CD4-positive, alpha-beta T cell (primary cell): ENCODE measurements at regions not wholly inside any gene's neighbourhood (a gene's known extent, or its start where the extent isn't known, plus 50 kb on each side); places are given as distances from the start of the nearest gene placed in this dataset.

Experiments used
- ATAC-seq: fragments of 200-7000 bp; cut with Tn5 transposase; one replicate; pipeline ENCODE4 v1.10.0; 2022; ENCODE audit warnings: mild to moderate bottlenecking; ENCODE audit not compliant: poor library complexity
- CTCF ChIA-PET: fragments of 350-600 bp; sonication (Branson Sonifier 250); formaldehyde crosslinking; loops from one replicate; lab custom pipeline; 2021; ENCODE audit warnings: antibody characterized with exemption, inconsistent platforms; lab: Charles Lee
- POLR2A ChIA-PET: fragments of 350-600 bp; sonication (Branson Sonifier 250); formaldehyde crosslinking; loops from one replicate; lab custom pipeline; 2021; ENCODE audit warnings: antibody characterized with exemption, inconsistent platforms; lab: Charles Lee
- DNase-seq, 14 experiments: peaks; one replicate each; pipeline ENCODE4 v3.0.0-alpha.2; 2013 to 2020; ENCODE audit warnings: mixed read lengths in 2 of 14
- H3K27ac ChIP-seq, 2 donors: one replicate each; pipeline versions ENCODE4 v1.5.1 to v1.7.0; 2013; ENCODE audit warnings: low read length in 2 of 2, low read depth in 1 of 2, mild to moderate bottlenecking in 1 of 2
- H3K27me3 ChIP-seq, 2 experiments: 1 replicate in 1 of 2; 2 replicates in 1 of 2; pipeline versions ENCODE4 v1.6.1 to v1.7.0; 2013; ENCODE audit warnings: low read length in 2 of 2, control low read depth in 1 of 2, mild to moderate bottlenecking in 1 of 2, moderate library complexity in 1 of 2; ENCODE audit not compliant: insufficient read depth in 2 of 2, control insufficient read depth in 1 of 2
- H3K36me3 ChIP-seq: one replicate; pipeline ENCODE4 v1.6.1; 2013; ENCODE audit warnings: low read length, control low read depth; ENCODE audit not compliant: insufficient read depth
- H3K4me1 ChIP-seq: one replicate; pipeline ENCODE4 v1.6.1; 2013; ENCODE audit warnings: low read length, control low read depth; ENCODE audit not compliant: insufficient read depth
- H3K4me3 ChIP-seq: one replicate; pipeline ENCODE4 v1.5.1; 2013; ENCODE audit warnings: mild to moderate bottlenecking, low read length, moderate library complexity
- H3K9me3 ChIP-seq, 2 experiments: 1 replicate in 1 of 2; 2 replicates in 1 of 2; pipeline versions ENCODE4 v1.6.1 to v1.7.0; 2013; ENCODE audit warnings: low read length in 2 of 2, mild to moderate bottlenecking in 2 of 2, control low read depth in 1 of 2, moderate library complexity in 1 of 2; ENCODE audit not compliant: control insufficient read depth in 1 of 2, insufficient read depth in 1 of 2
- H3K27ac Mint-ChIP-seq: one replicate; pipeline ENCODE4 v1.8.0; 2020; ENCODE audit warnings: mixed read lengths
- H3K27me3 Mint-ChIP-seq: one replicate; pipeline ENCODE4 v1.8.0; 2021; ENCODE audit warnings: mixed read lengths
- H3K36me3 Mint-ChIP-seq: one replicate; pipeline ENCODE4 v1.8.0; 2021; ENCODE audit warnings: low read depth, mixed read lengths
- H3K4me1 Mint-ChIP-seq: one replicate; pipeline ENCODE4 v1.8.0; 2021; ENCODE audit warnings: low read depth, mixed read lengths
- H3K4me3 Mint-ChIP-seq: one replicate; pipeline ENCODE4 v1.8.0; 2020; ENCODE audit warnings: mild to moderate bottlenecking, mixed read lengths
- H3K9me3 Mint-ChIP-seq: one replicate; pipeline ENCODE4 v1.8.0; 2020; ENCODE audit warnings: mixed read lengths
- CTCF ChIP-seq: fragments of 200-600 bp; IDR thresholded peaks from one replicate; pipeline ENCODE4 v1.8.0; 2022; ENCODE audit warnings: antibody characterized with exemption, mild to moderate bottlenecking
- intact Hi-C, 2 experiments: fragments of 100-400 bp; cut with DNase I in 1 of 2; cut with micrococcal nuclease in 1 of 2; formaldehyde crosslinking; loops; one replicate each; pipeline versions ENCODE4 v1.15.1 to v1.9.0; 2023 to 2025; cut with DNase I, micrococcal nuclease

- no peak for ATAC-seq
- H3K4me1 Mint-ChIP-seq = no peaks in the 10 kb centered on the region
- no peaks in the 10 kb centered on the region for H3K4me1 ChIP-seq
- ChIA-PET POLR2A (no interaction called here), CTCF (no interaction called here)
- H3K4me3 ChIP-seq = no peak overlapping the region
- no peak overlapping the region for H3K4me3 Mint-ChIP-seq
- H3K27ac Mint-ChIP-seq = no peak overlapping the region
- H3K9me3 Mint-ChIP-seq = no peaks in the 10 kb centered on the region
- no peaks in the 10 kb centered on the region for H3K27me3 Mint-ChIP-seq
- TF ChIP-seq CTCF = no peak
- no peaks in the 10 kb centered on the region for H3K36me3 ChIP-seq
- H3K9me3 ChIP-seq = peaks cover 0 to 4% of the 10 kb centered on the region in 2 experiments
- no peaks in the 10 kb centered on the region for H3K27me3 ChIP-seq
- no peak for DNase-seq
- H3K36me3 Mint-ChIP-seq = no peaks in the 10 kb centered on the region
- no peak overlapping the region for H3K27ac ChIP-seq
- intact Hi-C loops = no loop called here
These were observed 307.4 kb upstream of the SEMA6A start for GRCh38 chr5:116881921-116882531.

- no peaks in the 10 kb centered on the region for H3K9me3 Mint-ChIP-seq
- Histone ChIP-seq H3K9me3 (peaks cover 0 to 4% of the 10 kb centered on the region in 2 experiments), H3K4me1 (no peaks in the 10 kb centered on the region), H3K36me3 (no peaks in the 10 kb centered on the region), H3K4me3 (no peak overlapping the region), H3K27me3 (no peaks in the 10 kb centered on the region), H3K27ac (no peak overlapping the region)
- no peaks in the 10 kb centered on the region for H3K4me1 Mint-ChIP-seq
- POLR2A ChIA-PET = no interaction called here
- ATAC-seq (no peak), DNase-seq (no peak)
- no peak for TF ChIP-seq CTCF
- no peaks in the 10 kb centered on the region for H3K36me3 Mint-ChIP-seq
- CTCF ChIA-PET = no interaction called here
- no peak overlapping the region for H3K27ac Mint-ChIP-seq
- no peak overlapping the region for H3K4me3 Mint-ChIP-seq
- intact Hi-C loops = no loop called here
- no peaks in the 10 kb centered on the region for H3K27me3 Mint-ChIP-seq
These were observed 306.0 kb upstream of the SEMA6A start for GRCh38 chr5:116880601-116881000.

- H3K36me3 Mint-ChIP-seq = no peaks in the 10 kb centered on the region
- ChIA-PET POLR2A (no interaction called here), CTCF (no interaction called here)
- H3K4me3 Mint-ChIP-seq = no peak overlapping the region
- intact Hi-C loops = no loop called here
- no peak for TF ChIP-seq CTCF
- no peaks in the 10 kb centered on the region for H3K27me3 Mint-ChIP-seq
- no peaks in the 10 kb centered on the region for H3K4me1 Mint-ChIP-seq
- ATAC-seq (no peak), DNase-seq (no peak)
- Histone ChIP-seq H3K27me3 (no peaks in the 10 kb centered on the region), H3K36me3 (no peaks in the 10 kb centered on the region), H3K4me1 (no peaks in the 10 kb centered on the region), H3K27ac (no peak overlapping the region), H3K9me3 (peaks cover 0 to 4% of the 10 kb centered on the region in 2 experiments), H3K4me3 (no peak overlapping the region)
- no peaks in the 10 kb centered on the region for H3K9me3 Mint-ChIP-seq
- no peak overlapping the region for H3K27ac Mint-ChIP-seq
These were observed 305.5 kb upstream of the SEMA6A start for GRCh38 chr5:116880150-116880549.
